ENCODE measurements at regions not wholly inside any gene's neighbourhood (a gene's known extent, or its start where the extent isn't known, plus 50 kb on each side); places are given as distances from the start of the nearest gene placed in this dataset.
A peak's percentile ranks its signal among the peaks of the same experiment; 100 is the strongest.

DNA sequence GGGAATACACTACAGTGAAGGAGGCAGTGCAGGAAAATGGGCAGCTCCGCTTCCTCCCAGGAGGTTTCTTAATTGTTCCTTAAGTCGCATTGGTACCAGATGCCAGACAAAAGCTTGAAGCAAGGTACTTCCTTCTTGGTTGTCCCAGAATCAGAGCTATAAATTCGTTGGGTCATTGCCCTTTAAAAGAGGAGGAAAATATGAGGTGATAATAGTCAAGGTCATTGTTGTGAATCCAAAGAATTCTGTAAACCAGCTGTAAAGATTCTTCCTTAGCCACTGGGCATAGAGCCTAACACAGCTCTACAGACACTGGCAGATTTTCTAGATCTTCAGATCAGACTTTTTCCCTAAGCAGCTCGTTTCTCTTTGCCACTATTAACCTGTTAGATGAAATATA, 444.1 kb upstream of the TLE4 start:
- Histone ChIP-seq H3K79me2 (ENCODE audit: low read length) (no peaks in the 10 kb centered on the region), H4K20me1 (ENCODE audit: insufficient read depth, low read length) (no peaks in the 10 kb centered on the region), H3K27me3 (ENCODE audit: low read depth, low read length) (no peaks in the 10 kb centered on the region), H3K4me3 (ENCODE audit: low read length) (no peak overlapping the region), H3K9ac (ENCODE audit: low read length) (no peak overlapping the region), H3K36me3 (replicated peaks; ENCODE audit: low read depth, low read length) (no peaks in the 10 kb centered on the region), H3K4me1 (ENCODE audit: low read length) (no peaks in the 10 kb centered on the region), H3K27ac (ENCODE audit: low read length) (no peak overlapping the region), H2AFZ (ENCODE audit: low read depth, low read length) (no peak overlapping the region), H3K4me2 (ENCODE audit: low read length) (no peak overlapping the region), H3K9me3 (ENCODE audit: insufficient read depth, low read length) (no peaks in the 10 kb centered on the region)
- TF ChIP-seq, protein P1, sequence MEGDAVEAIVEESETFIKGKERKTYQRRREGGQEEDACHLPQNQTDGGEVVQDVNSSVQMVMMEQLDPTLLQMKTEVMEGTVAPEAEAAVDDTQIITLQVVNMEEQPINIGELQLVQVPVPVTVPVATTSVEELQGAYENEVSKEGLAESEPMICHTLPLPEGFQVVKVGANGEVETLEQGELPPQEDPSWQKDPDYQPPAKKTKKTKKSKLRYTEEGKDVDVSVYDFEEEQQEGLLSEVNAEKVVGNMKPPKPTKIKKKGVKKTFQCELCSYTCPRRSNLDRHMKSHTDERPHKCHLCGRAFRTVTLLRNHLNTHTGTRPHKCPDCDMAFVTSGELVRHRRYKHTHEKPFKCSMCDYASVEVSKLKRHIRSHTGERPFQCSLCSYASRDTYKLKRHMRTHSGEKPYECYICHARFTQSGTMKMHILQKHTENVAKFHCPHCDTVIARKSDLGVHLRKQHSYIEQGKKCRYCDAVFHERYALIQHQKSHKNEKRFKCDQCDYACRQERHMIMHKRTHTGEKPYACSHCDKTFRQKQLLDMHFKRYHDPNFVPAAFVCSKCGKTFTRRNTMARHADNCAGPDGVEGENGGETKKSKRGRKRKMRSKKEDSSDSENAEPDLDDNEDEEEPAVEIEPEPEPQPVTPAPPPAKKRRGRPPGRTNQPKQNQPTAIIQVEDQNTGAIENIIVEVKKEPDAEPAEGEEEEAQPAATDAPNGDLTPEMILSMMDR (IDR thresholded peaks at IDR 0.05; ENCODE audit: low read depth, low read length): no peak
- TF ChIP-seq EZH2phosphoT487 (IDR thresholded peaks at IDR 0.05; ENCODE audit: low read depth): no peak

DNA sequence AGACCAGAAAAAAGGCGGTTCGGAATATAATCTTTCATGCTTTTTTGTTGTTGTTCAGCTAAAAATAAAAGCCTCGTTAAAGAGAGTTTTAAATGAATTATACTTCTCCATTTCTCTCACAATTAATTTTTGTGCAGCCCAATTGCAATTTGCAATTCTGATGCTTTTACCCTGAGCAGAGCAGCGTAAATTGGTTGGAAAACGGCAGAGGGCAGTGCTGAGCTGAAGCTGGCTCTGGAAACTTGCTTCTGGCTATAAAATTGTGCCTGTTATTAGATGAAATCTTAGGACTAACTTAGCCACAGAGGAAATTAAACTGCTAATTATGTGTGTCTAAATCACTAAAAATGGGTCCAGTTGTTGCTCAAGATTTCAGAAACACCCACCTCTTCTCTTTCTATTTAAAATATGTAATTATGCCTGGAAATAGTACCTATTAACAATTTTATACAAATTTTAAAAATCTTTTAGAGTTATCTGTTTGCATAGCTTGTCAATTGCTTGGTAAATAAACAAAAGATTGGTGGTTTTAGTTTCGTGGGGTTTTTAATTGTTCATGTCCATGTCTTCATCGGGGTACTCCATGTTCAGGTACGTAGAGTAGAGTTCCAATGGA, 441.8 kb upstream of the TLE4 start:
- H3K79me2 ChIP-seq (ENCODE audit: low read length): no peaks in the 10 kb centered on the region
- H3K4me1 ChIP-seq (ENCODE audit: low read length): no peaks in the 10 kb centered on the region
- H4K20me1 ChIP-seq (ENCODE audit: insufficient read depth, low read length): no peaks in the 10 kb centered on the region
- no peak overlapping the region for H3K9ac ChIP-seq (ENCODE audit: low read length)
- no peak overlapping the region for H3K4me2 ChIP-seq (ENCODE audit: low read length)
- no peak overlapping the region for H3K4me3 ChIP-seq (ENCODE audit: low read length)
- no peak for TF ChIP-seq EZH2phosphoT487 (IDR thresholded peaks at IDR 0.05; ENCODE audit: low read depth)
- TF ChIP-seq, protein P1 (IDR thresholded peaks at IDR 0.05; ENCODE audit: low read depth, low read length): peak; percentile 63
- no peak overlapping the region for H2AFZ ChIP-seq (ENCODE audit: low read depth, low read length)
- no peak overlapping the region for H3K27ac ChIP-seq (ENCODE audit: low read length)
- no peaks in the 10 kb centered on the region for H3K27me3 ChIP-seq (ENCODE audit: low read depth, low read length)
- no peaks in the 10 kb centered on the region for H3K9me3 ChIP-seq (ENCODE audit: insufficient read depth, low read length)
- no peaks in the 10 kb centered on the region for H3K36me3 ChIP-seq (replicated peaks; ENCODE audit: low read depth, low read length)

DNA sequence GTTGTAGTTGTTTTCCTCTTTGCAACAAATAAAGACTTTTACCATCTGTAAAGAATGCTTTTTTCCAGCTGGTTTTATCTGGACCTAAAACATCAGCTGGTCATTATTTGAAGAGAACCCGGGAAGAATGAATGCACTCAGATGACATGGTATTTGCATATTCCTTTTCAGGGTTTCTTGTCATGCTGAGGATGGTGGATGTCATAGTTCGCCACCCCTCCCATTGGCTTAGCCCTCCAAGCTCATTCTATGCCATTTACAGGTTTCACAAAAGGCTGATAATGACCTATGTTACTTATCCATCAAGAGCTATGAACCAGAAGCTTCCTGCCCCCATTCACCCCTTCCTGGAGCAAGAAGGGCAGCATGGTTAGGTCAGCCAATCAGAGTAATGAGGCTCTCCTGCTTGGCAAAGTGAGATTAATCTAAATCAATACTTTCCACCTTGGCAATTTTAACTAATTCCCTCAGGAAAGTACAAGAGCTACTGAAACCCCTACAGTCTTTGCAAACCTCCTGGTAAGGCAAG, 440.5 kb upstream of the TLE4 start:
- no peaks in the 10 kb centered on the region for H3K79me2 ChIP-seq (ENCODE audit: low read length)
- H3K9ac ChIP-seq (ENCODE audit: low read length): no peak overlapping the region
- no peak overlapping the region for H2AFZ ChIP-seq (ENCODE audit: low read depth, low read length)
- no peaks in the 10 kb centered on the region for H3K4me1 ChIP-seq (ENCODE audit: low read length)
- H3K27ac ChIP-seq (ENCODE audit: low read length): no peak overlapping the region
- no peaks in the 10 kb centered on the region for H3K9me3 ChIP-seq (ENCODE audit: insufficient read depth, low read length)
- no peak for TF ChIP-seq EZH2phosphoT487 (IDR thresholded peaks at IDR 0.05; ENCODE audit: low read depth)
- TF ChIP-seq, protein P1 (IDR thresholded peaks at IDR 0.05; ENCODE audit: low read depth, low read length): no peak
- H4K20me1 ChIP-seq (ENCODE audit: insufficient read depth, low read length): no peaks in the 10 kb centered on the region
- no peaks in the 10 kb centered on the region for H3K27me3 ChIP-seq (ENCODE audit: low read depth, low read length)
- no peaks in the 10 kb centered on the region for H3K36me3 ChIP-seq (replicated peaks; ENCODE audit: low read depth, low read length)
- no peak overlapping the region for H3K4me3 ChIP-seq (ENCODE audit: low read length)
- no peak overlapping the region for H3K4me2 ChIP-seq (ENCODE audit: low read length)

DNA sequence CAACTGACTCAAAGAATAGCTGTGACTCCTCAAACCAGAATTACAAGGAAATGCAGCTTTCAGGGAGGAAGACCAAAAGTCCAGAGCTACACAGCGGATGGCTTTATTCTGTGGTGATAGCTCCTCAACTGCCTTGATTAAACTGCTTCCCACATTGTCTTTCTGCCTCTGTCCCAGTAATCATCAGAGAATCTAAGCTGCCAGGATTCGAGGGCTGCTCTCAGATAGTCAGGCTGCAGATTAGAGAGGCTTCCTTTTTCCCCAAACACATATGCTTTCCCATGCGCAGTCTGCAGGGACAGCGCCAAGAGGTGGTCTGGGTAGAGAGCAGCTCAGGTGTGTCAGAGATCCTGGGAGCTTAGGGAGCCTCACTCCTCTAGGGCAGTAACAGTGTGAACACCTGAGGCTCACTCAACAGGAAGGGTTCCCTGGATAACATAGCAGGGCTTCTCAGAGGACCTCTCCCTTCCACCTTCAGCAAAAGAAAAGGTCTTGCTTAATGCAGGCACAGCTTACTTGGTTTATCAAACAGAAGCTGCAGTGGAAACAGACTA, 439.9 kb upstream of the TLE4 start:
- Histone ChIP-seq H3K9ac (ENCODE audit: low read length) (no peak overlapping the region), H3K9me3 (ENCODE audit: insufficient read depth, low read length) (no peaks in the 10 kb centered on the region), H3K79me2 (ENCODE audit: low read length) (no peaks in the 10 kb centered on the region), H3K4me2 (ENCODE audit: low read length) (no peak overlapping the region), H4K20me1 (ENCODE audit: insufficient read depth, low read length) (no peaks in the 10 kb centered on the region), H3K4me1 (ENCODE audit: low read length) (no peaks in the 10 kb centered on the region), H3K27me3 (ENCODE audit: low read depth, low read length) (no peaks in the 10 kb centered on the region), H2AFZ (ENCODE audit: low read depth, low read length) (no peak overlapping the region), H3K36me3 (replicated peaks; ENCODE audit: low read depth, low read length) (no peaks in the 10 kb centered on the region), H3K27ac (ENCODE audit: low read length) (no peak overlapping the region), H3K4me3 (ENCODE audit: low read length) (no peak overlapping the region)
- no peak for TF ChIP-seq EZH2phosphoT487 (IDR thresholded peaks at IDR 0.05; ENCODE audit: low read depth)
- TF ChIP-seq, protein P1 (IDR thresholded peaks at IDR 0.05; ENCODE audit: low read depth, low read length): no peak
